ENCODE measurements at regions not wholly inside any gene's neighbourhood (a gene's known extent, or its start where the extent isn't known, plus 50 kb on each side); places are given as distances from the start of the nearest gene placed in this dataset.

GRCh38 chr7:136166521-136166920 lies 189.4 kb upstream of the MTPN start:
- Mint-ChIP-seq H3K4me3 (no peak overlapping the region), H3K9me3 (peaks cover 0 to 3% of the 10 kb centered on the region in 2 donors), H3K4me1 (no peaks in the 10 kb centered on the region), H3K27me3 (ENCODE audit: low read depth in 2 of 2) (no peaks in the 10 kb centered on the region), H3K36me3 (peaks cover 6% of the 10 kb centered on the region), H3K27ac (no peak overlapping the region)
- no peak for DNase-seq
- H3K36me3 ChIP-seq (ENCODE audit: control insufficient read depth, insufficient read depth, low read length): no peaks in the 10 kb centered on the region
- intact Hi-C loops (cut with micrococcal nuclease): no loop called here
- 96% methylated on average over 1 of the region's 1 CpG for WGBS (ENCODE audit: insufficient coverage)
- no peak for ATAC-seq
- no peak overlapping the region for H3K27ac ChIP-seq (ENCODE audit: low read length)
- H3K4me3 ChIP-seq (ENCODE audit: low read length): no peak overlapping the region
- H3K4me1 ChIP-seq (ENCODE audit: control insufficient read depth, insufficient read depth, low read length): no peaks in the 10 kb centered on the region
- TF ChIP-seq CTCF (IDR thresholded peaks at IDR 0.05): no peak
- no peaks in the 10 kb centered on the region for H3K27me3 ChIP-seq (ENCODE audit: control insufficient read depth, insufficient read depth, low read length)
- H3K9me3 ChIP-seq (ENCODE audit: control insufficient read depth, insufficient read depth, low read length): no peaks in the 10 kb centered on the region

GRCh38 chr7:136163340-136163801 lies 186.2 kb upstream of the MTPN start:
- H3K27me3 ChIP-seq (ENCODE audit: control insufficient read depth, insufficient read depth, low read length): no peaks in the 10 kb centered on the region
- Mint-ChIP-seq H3K27ac (no peak overlapping the region), H3K4me3 (no peak overlapping the region), H3K9me3 (peaks cover 0 to 3% of the 10 kb centered on the region in 2 donors), H3K4me1 (no peaks in the 10 kb centered on the region), H3K27me3 (ENCODE audit: low read depth in 2 of 2) (no peaks in the 10 kb centered on the region), H3K36me3 (peaks cover 6% of the 10 kb centered on the region)
- DNase-seq (no peak), ATAC-seq (no peak)
- H3K4me3 ChIP-seq (ENCODE audit: low read length): no peak overlapping the region
- WGBS (ENCODE audit: insufficient coverage): 86% methylated on average over 4 of the region's 4 CpGs
- intact Hi-C loops (cut with micrococcal nuclease): no loop called here
- H3K4me1 ChIP-seq (ENCODE audit: control insufficient read depth, insufficient read depth, low read length): no peaks in the 10 kb centered on the region
- H3K9me3 ChIP-seq (ENCODE audit: control insufficient read depth, insufficient read depth, low read length): no peaks in the 10 kb centered on the region
- H3K36me3 ChIP-seq (ENCODE audit: control insufficient read depth, insufficient read depth, low read length): no peaks in the 10 kb centered on the region
- no peak overlapping the region for H3K27ac ChIP-seq (ENCODE audit: low read length)
- TF ChIP-seq CTCF (IDR thresholded peaks at IDR 0.05): no peak

GRCh38 chr7:136150311-136150710 lies 173.2 kb upstream of the MTPN start:
- Histone ChIP-seq H3K9me3 (ENCODE audit: control insufficient read depth, insufficient read depth, low read length) (no peaks in the 10 kb centered on the region), H3K4me3 (ENCODE audit: low read length) (no peak overlapping the region), H3K36me3 (ENCODE audit: control insufficient read depth, insufficient read depth, low read length) (no peaks in the 10 kb centered on the region), H3K4me1 (ENCODE audit: control insufficient read depth, insufficient read depth, low read length) (no peaks in the 10 kb centered on the region), H3K27me3 (ENCODE audit: control insufficient read depth, insufficient read depth, low read length) (no peaks in the 10 kb centered on the region), H3K27ac (ENCODE audit: low read length) (no peak overlapping the region)
- ATAC-seq (no peak), DNase-seq (no peak)
- intact Hi-C loops (cut with micrococcal nuclease): no loop called here
- peaks cover 0 to 2% of the 10 kb centered on the region in 2 donors for H3K27me3 Mint-ChIP-seq (ENCODE audit: low read depth in 2 of 2)
- H3K4me3 Mint-ChIP-seq: no peak overlapping the region
- H3K9me3 Mint-ChIP-seq: no peaks in the 10 kb centered on the region
- no peak overlapping the region for H3K27ac Mint-ChIP-seq
- no peak for TF ChIP-seq CTCF (IDR thresholded peaks at IDR 0.05)
- WGBS (ENCODE audit: insufficient coverage): 69% methylated on average over 1 of the region's 1 CpG
- H3K36me3 Mint-ChIP-seq: peaks cover 8% of the 10 kb centered on the region
- H3K4me1 Mint-ChIP-seq: no peaks in the 10 kb centered on the region

GRCh38 chr7:136148920-136149319 lies 171.8 kb upstream of the MTPN start:
- Mint-ChIP-seq H3K36me3 (peaks cover 8% of the 10 kb centered on the region), H3K9me3 (no peaks in the 10 kb centered on the region), H3K4me3 (no peak overlapping the region), H3K4me1 (no peaks in the 10 kb centered on the region), H3K27ac (no peak overlapping the region), H3K27me3 (ENCODE audit: low read depth in 2 of 2) (peaks cover 0 to 2% of the 10 kb centered on the region in 2 donors)
- Histone ChIP-seq H3K4me3 (ENCODE audit: low read length) (no peak overlapping the region), H3K36me3 (ENCODE audit: control insufficient read depth, insufficient read depth, low read length) (no peaks in the 10 kb centered on the region), H3K4me1 (ENCODE audit: control insufficient read depth, insufficient read depth, low read length) (no peaks in the 10 kb centered on the region), H3K27ac (ENCODE audit: low read length) (no peak overlapping the region), H3K27me3 (ENCODE audit: control insufficient read depth, insufficient read depth, low read length) (no peaks in the 10 kb centered on the region), H3K9me3 (ENCODE audit: control insufficient read depth, insufficient read depth, low read length) (no peaks in the 10 kb centered on the region)
- ATAC-seq (no peak), DNase-seq (no peak)
- TF ChIP-seq CTCF (IDR thresholded peaks at IDR 0.05): no peak
- intact Hi-C loops (cut with micrococcal nuclease): loop anchor here (1.0 kb wide), 1 partner anchor 26 kb away; no protein-coding TSS in a partner anchor
- WGBS (ENCODE audit: insufficient coverage): 100% methylated on average over 3 of the region's 5 CpGs

All from natural killer cell (primary cell).